ENCODE measurements at regions not wholly inside any gene's neighbourhood (a gene's known extent, or its start where the extent isn't known, plus 50 kb on each side); places are given as distances from the start of the nearest gene placed in this dataset.

DNA sequence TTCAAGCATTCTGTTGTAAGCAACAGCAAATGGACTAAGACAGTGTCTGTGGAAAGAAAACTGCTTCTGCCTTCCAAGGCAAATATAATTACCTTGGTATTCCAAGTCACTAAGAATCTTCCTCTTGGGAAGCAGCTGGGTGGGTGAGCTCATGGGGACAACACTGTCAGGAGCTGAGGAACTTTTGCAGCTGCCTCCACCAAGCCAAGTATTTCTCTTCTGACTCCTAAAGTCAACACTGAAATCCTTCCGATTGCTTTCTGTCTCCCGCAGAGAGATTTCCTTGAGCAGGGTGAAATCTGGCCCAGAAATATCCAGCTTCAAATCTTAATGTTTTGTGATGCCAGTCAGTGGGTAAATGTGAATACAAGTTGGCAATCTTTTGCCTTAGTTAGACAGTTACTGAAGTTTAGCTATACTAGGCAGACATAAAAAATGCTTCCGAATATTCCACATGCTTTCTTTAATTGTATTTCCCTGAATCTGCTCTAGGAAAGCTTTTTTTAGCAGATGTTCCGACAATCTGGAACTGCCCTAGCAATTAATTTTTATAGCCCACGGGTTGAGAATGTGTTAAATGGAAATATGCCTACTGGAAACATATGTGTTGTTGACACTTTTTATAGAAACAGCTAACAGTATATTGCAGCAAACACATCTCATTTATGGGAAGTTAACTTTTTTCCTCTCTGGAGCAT lies 369.9 kb upstream of the DAB2 start:
- H3K4me3 Mint-ChIP-seq = no peak overlapping the region
- no peak overlapping the region for H3K27ac Mint-ChIP-seq
- CTCF ChIA-PET = no interaction called here
- H3K9me3 Mint-ChIP-seq (ENCODE audit: insufficient read depth) = no peaks in the 10 kb centered on the region
- no peaks in the 10 kb centered on the region for H3K4me1 Mint-ChIP-seq (ENCODE audit: low read depth)
- ATAC-seq = no peak
- no peaks in the 10 kb centered on the region for H3K36me3 Mint-ChIP-seq (ENCODE audit: low read depth)
- DNase-seq = no peak
- no peaks in the 10 kb centered on the region for H3K27me3 Mint-ChIP-seq (ENCODE audit: low read depth)
- POLR2A ChIA-PET = no interaction called here

DNA sequence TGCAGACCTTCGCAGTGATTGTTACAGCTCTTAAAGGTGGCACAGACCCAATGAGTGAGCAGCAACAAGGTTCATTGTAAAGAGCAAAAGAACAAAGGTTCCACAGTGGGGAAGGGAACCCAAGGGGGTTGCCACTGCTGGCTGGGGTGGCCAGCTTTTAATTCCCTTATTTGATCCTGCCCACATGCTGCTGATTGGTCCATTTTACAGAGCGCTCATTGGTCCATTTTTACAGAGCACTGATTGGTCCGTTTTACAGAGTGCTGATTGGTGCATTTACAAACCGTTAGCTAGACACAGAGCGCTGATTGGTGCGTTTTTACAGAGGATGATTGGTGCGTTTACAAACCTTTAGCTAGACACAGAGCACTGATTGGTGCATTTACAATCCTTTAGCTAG lies 360.6 kb upstream of the DAB2 start:
- POLR2A ChIA-PET = no interaction called here
- CTCF ChIA-PET = no interaction called here
- ATAC-seq (no peak), DNase-seq (no peak)
- H3K4me1 Mint-ChIP-seq (ENCODE audit: low read depth) = no peaks in the 10 kb centered on the region
- H3K27ac Mint-ChIP-seq = no peak overlapping the region
- peaks cover 5% of the 10 kb centered on the region for H3K9me3 Mint-ChIP-seq (ENCODE audit: insufficient read depth)
- H3K27me3 Mint-ChIP-seq (ENCODE audit: low read depth) = no peaks in the 10 kb centered on the region
- H3K36me3 Mint-ChIP-seq (ENCODE audit: low read depth) = no peaks in the 10 kb centered on the region
- H3K4me3 Mint-ChIP-seq = no peak overlapping the region

DNA sequence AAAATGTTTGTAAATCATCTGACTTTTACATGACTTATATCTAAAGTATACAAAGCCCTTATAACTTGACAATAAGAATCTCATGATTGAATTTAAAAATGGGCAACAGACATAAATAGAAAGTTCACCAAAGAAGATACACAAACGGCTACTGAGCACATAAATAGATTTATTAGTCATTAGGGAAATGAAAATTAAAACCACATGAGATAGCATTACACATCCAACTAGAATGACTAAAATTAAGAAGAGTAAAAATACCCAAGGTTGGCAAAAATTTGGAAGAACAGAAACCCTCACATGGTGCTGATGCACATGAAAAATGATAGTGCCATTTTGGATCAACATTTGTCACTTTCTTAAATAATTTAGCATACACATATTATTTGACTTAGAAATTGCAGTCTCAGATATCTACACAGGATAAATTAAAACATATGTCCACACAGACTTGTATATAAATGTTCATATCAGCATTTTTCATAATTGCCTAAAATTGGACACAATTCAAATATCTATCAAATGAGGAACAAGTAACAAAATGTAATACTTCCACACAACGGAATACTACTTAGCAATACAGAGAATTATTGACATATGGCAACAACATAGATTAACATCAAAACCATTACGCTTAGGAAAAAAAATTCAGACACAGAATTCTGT lies 359.1 kb upstream of the DAB2 start:
- no peak overlapping the region for H3K4me3 Mint-ChIP-seq
- H3K9me3 Mint-ChIP-seq (ENCODE audit: insufficient read depth) = peaks cover 5% of the 10 kb centered on the region
- no peak overlapping the region for H3K27ac Mint-ChIP-seq
- H3K27me3 Mint-ChIP-seq (ENCODE audit: low read depth) = no peaks in the 10 kb centered on the region
- no peaks in the 10 kb centered on the region for H3K4me1 Mint-ChIP-seq (ENCODE audit: low read depth)
- no peak for DNase-seq
- no peak for ATAC-seq
- no peaks in the 10 kb centered on the region for H3K36me3 Mint-ChIP-seq (ENCODE audit: low read depth)
- POLR2A ChIA-PET = no interaction called here
- CTCF ChIA-PET = no interaction called here

DNA sequence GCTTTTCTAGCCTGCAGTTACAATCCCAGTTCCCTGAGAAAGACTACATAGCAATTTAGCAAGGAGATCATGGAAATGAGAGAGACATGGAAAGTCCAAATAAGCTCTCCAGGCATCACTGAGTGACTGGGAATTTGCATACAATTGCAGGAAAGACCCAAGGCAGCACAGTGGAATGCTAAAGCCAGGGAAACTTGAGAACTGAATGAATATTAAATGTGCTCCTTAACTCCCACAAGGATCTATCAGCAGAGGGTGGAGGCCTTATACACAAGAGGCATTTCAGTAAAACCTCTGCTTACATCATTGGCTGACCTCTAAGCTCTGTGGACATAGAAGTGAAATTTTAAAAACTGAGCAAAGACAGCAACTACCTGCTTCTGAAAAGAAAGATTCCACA lies 355.6 kb upstream of the DAB2 start:
- Mint-ChIP-seq H3K4me1 (ENCODE audit: low read depth) (no peaks in the 10 kb centered on the region), H3K27ac (no peak overlapping the region), H3K36me3 (ENCODE audit: low read depth) (no peaks in the 10 kb centered on the region), H3K4me3 (no peak overlapping the region), H3K27me3 (ENCODE audit: low read depth) (no peaks in the 10 kb centered on the region), H3K9me3 (ENCODE audit: insufficient read depth) (no peaks in the 10 kb centered on the region)
- ChIA-PET POLR2A (no interaction called here), CTCF (no interaction called here)
- ATAC-seq (no peak), DNase-seq (no peak)

DNA sequence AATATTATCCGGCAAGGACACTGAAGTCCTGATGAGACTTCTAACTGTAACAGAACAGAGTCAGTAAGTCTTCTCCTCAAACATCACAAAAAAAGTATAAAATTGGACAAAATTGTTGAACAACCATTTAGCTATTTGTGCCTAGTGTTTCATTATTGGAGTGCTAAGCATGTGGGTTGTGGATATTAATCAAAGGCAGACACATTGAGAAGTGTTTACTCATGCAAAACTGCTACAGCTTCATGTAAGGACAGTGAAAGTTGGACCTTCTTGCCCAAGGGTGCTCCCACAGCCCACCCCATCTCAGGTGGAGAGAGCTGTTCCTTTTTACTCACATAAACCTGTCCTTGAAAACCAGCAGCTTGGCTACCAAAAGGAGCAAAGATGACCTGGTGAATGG lies 355.1 kb upstream of the DAB2 start:
- no peaks in the 10 kb centered on the region for H3K27me3 Mint-ChIP-seq (ENCODE audit: low read depth)
- H3K27ac Mint-ChIP-seq = no peak overlapping the region
- H3K4me3 Mint-ChIP-seq = no peak overlapping the region
- no peaks in the 10 kb centered on the region for H3K4me1 Mint-ChIP-seq (ENCODE audit: low read depth)
- POLR2A ChIA-PET = no interaction called here
- DNase-seq (no peak), ATAC-seq (no peak)
- no peaks in the 10 kb centered on the region for H3K36me3 Mint-ChIP-seq (ENCODE audit: low read depth)
- no peaks in the 10 kb centered on the region for H3K9me3 Mint-ChIP-seq (ENCODE audit: insufficient read depth)
- CTCF ChIA-PET = interaction anchor here (0.6 kb wide), 1 partner anchor 1763 kb away, joined by 4 read pairs; no protein-coding TSS in a partner anchor

DNA sequence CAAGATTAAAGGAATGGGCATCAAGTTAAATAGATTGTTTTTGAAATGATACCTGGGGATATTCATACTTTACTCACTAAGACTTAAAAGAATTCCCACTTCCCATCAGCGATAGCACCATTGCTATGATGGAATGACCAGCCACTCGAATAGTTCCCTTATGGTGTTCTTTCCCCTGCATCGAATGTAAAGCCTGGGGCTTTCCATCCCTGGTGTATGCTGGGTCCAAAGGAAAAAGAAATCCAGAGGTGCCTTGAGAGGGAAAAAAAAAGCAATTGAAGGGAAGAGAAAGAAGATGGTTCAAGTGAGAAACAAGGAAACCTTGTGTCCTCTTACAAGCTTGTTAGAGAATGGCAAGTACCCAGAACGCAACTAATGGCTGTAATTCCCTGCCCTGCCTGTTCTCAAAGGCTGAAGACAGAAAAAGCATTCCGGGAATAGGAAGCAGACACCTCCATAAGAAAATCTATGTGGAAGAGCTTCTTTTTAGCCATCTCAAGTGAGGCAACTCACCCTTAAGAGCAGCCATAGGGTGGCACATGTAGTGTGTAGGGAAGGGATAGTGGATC lies 351.1 kb upstream of the DAB2 start:
- DNase-seq = no peak
- CTCF ChIA-PET = no interaction called here
- POLR2A ChIA-PET = no interaction called here
- Mint-ChIP-seq H3K9me3 (ENCODE audit: insufficient read depth) (no peaks in the 10 kb centered on the region), H3K27ac (no peak overlapping the region), H3K36me3 (ENCODE audit: low read depth) (no peaks in the 10 kb centered on the region), H3K4me1 (ENCODE audit: low read depth) (no peaks in the 10 kb centered on the region), H3K27me3 (ENCODE audit: low read depth) (no peaks in the 10 kb centered on the region), H3K4me3 (no peak overlapping the region)
- ATAC-seq = no peak

DNA sequence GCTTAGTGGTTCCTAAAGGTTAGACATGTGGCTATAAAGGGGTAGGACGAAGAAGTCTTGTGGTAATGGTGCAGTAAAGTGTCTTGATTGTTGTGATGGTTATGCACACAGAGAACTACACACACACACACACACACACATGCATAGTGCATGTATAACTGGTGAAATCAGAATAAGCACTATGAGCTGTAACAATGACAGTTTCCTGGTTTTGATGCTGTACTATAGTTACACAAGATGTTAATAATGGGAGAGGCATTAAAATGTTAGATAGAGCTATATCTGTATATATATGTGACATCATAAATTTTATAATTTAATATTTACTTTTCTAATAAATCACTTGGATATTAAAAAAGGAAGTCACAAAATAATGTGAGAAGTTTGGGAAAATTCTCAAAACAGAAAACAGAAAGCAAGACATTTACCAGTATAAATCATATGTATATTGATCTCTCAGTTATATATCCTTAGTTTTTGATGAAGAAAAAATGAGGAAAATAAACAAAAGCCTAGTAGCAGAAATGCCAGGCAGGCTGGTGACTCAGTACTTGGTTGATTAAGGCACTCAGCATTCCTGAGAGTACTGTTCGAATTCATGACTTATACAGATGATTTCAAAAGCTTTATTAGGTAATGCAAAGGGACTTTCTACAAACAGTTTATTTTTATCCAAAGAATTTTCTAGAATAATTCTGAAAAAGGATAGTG lies 350.5 kb upstream of the DAB2 start:
- peaks cover 2% of the 10 kb centered on the region for H3K27me3 Mint-ChIP-seq (ENCODE audit: low read depth)
- POLR2A ChIA-PET = no interaction called here
- no peak for ATAC-seq
- DNase-seq = no peak
- CTCF ChIA-PET = interaction anchor here (0.9 kb wide), 1 partner anchor 62 kb away, joined by 4 read pairs; no protein-coding TSS in a partner anchor
- H3K27ac Mint-ChIP-seq = no peak overlapping the region
- no peaks in the 10 kb centered on the region for H3K36me3 Mint-ChIP-seq (ENCODE audit: low read depth)
- H3K9me3 Mint-ChIP-seq (ENCODE audit: insufficient read depth) = no peaks in the 10 kb centered on the region
- no peak overlapping the region for H3K4me3 Mint-ChIP-seq
- no peaks in the 10 kb centered on the region for H3K4me1 Mint-ChIP-seq (ENCODE audit: low read depth)

DNA sequence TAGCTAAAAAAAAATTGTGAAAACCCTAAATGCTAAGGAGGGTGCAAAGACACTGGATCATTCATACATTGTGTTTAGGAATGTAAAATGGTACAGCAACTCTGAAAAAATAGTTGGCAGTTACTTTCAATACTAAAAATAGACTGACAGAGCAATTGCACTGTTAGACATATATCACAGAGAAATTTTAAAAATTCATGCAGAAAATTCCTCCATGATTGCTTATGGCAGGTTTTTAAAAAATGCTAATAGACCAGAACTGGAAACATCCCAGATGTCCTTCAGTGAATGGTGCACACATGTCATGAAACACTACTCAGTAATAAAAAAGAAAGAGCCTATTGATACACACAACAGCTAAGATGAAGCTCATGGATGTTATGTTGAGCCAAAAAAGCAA lies 349.8 kb upstream of the DAB2 start:
- H3K27ac Mint-ChIP-seq = no peak overlapping the region
- no peaks in the 10 kb centered on the region for H3K36me3 Mint-ChIP-seq (ENCODE audit: low read depth)
- H3K4me3 Mint-ChIP-seq = no peak overlapping the region
- no peak for ATAC-seq
- H3K27me3 Mint-ChIP-seq (ENCODE audit: low read depth) = peaks cover 2% of the 10 kb centered on the region
- no peaks in the 10 kb centered on the region for H3K9me3 Mint-ChIP-seq (ENCODE audit: insufficient read depth)
- POLR2A ChIA-PET = no interaction called here
- DNase-seq = no peak
- CTCF ChIA-PET = interaction anchor here (0.9 kb wide), 1 partner anchor 61 kb away, joined by 4 read pairs; no protein-coding TSS in a partner anchor
- H3K4me1 Mint-ChIP-seq (ENCODE audit: low read depth) = no peaks in the 10 kb centered on the region

DNA sequence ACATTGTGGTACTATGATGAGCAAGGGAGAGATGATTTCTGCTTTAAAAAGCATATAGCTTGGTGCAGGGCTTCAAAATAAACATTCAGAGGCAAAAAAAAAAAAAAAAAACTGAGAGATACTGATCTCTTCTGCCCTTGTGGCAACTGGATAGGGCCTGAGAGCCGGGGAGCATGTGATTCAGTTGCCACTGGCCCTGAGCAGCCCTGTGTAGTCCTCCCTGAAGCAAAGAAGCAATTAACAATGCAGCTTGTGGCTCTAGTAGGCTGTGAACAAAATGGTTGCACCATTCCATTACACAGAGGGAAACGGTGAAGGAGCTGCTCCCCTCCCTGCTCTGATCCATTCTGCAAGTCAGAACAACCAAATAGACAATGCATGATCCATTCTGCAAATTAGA lies 347.5 kb upstream of the DAB2 start:
- H3K27ac Mint-ChIP-seq = no peak overlapping the region
- no peak for ATAC-seq
- no peaks in the 10 kb centered on the region for H3K9me3 Mint-ChIP-seq (ENCODE audit: insufficient read depth)
- no peaks in the 10 kb centered on the region for H3K4me1 Mint-ChIP-seq (ENCODE audit: low read depth)
- H3K4me3 Mint-ChIP-seq = no peak overlapping the region
- H3K27me3 Mint-ChIP-seq (ENCODE audit: low read depth) = peaks cover 2% of the 10 kb centered on the region
- ChIA-PET CTCF (no interaction called here), POLR2A (no interaction called here)
- no peaks in the 10 kb centered on the region for H3K36me3 Mint-ChIP-seq (ENCODE audit: low read depth)
- DNase-seq = no peak

DNA sequence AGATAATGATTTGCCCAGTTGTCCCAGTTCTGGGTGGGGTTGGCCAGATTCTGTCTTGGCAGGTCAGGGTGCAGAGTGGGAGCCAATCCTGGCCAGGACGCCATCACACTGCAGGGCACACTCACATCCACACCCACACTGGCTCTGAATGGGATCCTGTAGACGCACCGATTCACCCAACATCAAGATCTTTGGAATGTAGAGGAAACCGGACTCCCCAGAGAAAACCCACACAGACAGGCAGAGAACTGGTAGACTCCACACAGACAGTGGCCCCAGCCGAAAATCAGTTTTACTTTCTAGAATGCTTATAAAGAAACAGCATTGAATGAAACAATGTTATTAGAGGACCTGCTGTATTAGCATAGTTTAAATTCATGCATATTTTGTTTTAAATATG lies 343.1 kb upstream of the DAB2 start:
- ChIA-PET POLR2A (no interaction called here), CTCF (no interaction called here)
- Mint-ChIP-seq H3K27ac (no peak overlapping the region), H3K4me1 (ENCODE audit: low read depth) (no peaks in the 10 kb centered on the region), H3K27me3 (ENCODE audit: low read depth) (peaks cover 2% of the 10 kb centered on the region), H3K4me3 (no peak overlapping the region), H3K9me3 (ENCODE audit: insufficient read depth) (no peaks in the 10 kb centered on the region), H3K36me3 (ENCODE audit: low read depth) (no peaks in the 10 kb centered on the region)
- ATAC-seq (no peak), DNase-seq (no peak)

DNA sequence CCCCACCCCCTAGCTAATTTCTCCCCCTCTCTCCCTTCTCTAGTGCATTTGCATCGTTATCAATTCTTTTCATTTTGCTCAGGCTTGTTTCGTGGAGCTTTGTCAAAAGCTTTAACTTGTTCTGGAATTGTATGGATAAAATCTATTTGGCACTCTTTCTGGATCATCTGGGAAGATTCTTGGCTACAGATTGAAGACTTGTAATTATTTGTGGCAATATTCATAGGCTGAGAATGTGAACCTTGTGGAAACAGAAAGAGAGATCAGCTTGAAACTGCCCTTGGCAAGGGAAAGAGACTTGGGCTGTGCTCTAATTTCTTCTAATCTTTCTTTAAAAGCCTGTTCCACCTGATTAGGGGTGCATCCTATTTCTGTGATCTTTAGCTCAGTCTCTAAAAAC lies 340.6 kb upstream of the DAB2 start:
- DNase-seq (no peak), ATAC-seq (no peak)
- ChIA-PET CTCF (no interaction called here), POLR2A (no interaction called here)
- Mint-ChIP-seq H3K36me3 (ENCODE audit: low read depth) (no peaks in the 10 kb centered on the region), H3K27ac (no peak overlapping the region), H3K4me3 (no peak overlapping the region), H3K4me1 (ENCODE audit: low read depth) (no peaks in the 10 kb centered on the region), H3K27me3 (ENCODE audit: low read depth) (peaks cover 1% of the 10 kb centered on the region), H3K9me3 (ENCODE audit: insufficient read depth) (no peaks in the 10 kb centered on the region)

DNA sequence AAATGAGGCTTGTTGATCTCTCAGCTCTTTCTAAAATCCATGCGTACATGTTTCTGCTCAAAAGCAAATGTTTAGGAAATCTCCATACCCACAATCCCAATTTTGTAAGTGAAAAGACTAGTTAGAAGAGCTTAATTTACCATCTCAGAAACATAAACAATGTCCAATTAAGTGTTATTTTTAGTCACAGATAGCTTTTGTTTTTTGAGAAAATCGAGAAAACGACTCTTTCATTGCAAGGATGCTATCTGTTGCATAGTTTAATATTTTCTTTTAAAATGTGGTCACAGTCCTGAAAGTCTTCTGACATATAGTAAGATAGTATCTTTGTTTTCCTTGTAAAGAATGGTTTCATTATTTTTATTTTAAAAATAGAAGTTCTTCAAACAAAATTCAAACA lies 338.0 kb upstream of the DAB2 start:
- Mint-ChIP-seq H3K9me3 (ENCODE audit: insufficient read depth) (no peaks in the 10 kb centered on the region), H3K4me3 (no peak overlapping the region), H3K4me1 (ENCODE audit: low read depth) (no peaks in the 10 kb centered on the region), H3K27ac (no peak overlapping the region), H3K27me3 (ENCODE audit: low read depth) (peaks cover 1% of the 10 kb centered on the region), H3K36me3 (ENCODE audit: low read depth) (no peaks in the 10 kb centered on the region)
- no peak for ATAC-seq
- POLR2A ChIA-PET = no interaction called here
- no peak for DNase-seq
- CTCF ChIA-PET = no interaction called here
